Pancreas (tissue), 10 donors: ENCODE measurements at regions not wholly inside any gene's neighbourhood (a gene's known extent, or its start where the extent isn't known, plus 50 kb on each side); places are given as distances from the start of the nearest gene placed in this dataset.
"Not testable (repeated sequence)": the region's sequence is repeated elsewhere in the genome, so short reads cannot be mapped to it uniquely, and the experiment has no call there.

Experiments
- ATAC-seq, 4 donors: fragments of 200-7000 bp; cut with Tn5 transposase; one replicate each; pipeline versions ENCODE4 v1.8.0 to v1.9.1; 2020; ENCODE audit warnings: mild to moderate bottlenecking in 4 of 4, moderate library complexity in 4 of 4
- DNase-seq, 6 donors: peaks; one replicate each; pipeline ENCODE4 v3.0.0-alpha.2; 2020
- FAIRE-seq: peaks from 2 replicates; lab custom pipeline; 2012; peaks lifted over from hg19 to GRCh38; lab: Jason Lieb, UNC
- H3K27ac ChIP-seq, 4 donors: fragments of 200-600 bp; sonication (generic); 1 replicate in 3 of 4; 2 replicates in 1 of 4; pipeline versions ENCODE4 v1.5.0 to v1.8.0; 2020
- H3K27me3 ChIP-seq, 4 donors: fragments of 200-600 bp; one replicate each; pipeline ENCODE4 v1.8.0; 2021
- H3K36me3 ChIP-seq, 3 donors: fragments of 200-600 bp; sonication (generic) in 1 of 3; one replicate each; pipeline versions ENCODE4 v1.5.0 to v1.8.0; 2020 to 2021
- H3K4me1 ChIP-seq, 3 donors: fragments of 200-600 bp; one replicate each; pipeline ENCODE4 v1.8.0; 2021
- H3K4me3 ChIP-seq, 4 donors: fragments of 200-600 bp; sonication (generic) in 2 of 4; one replicate each; pipeline versions ENCODE4 v1.5.0 to v1.8.0; 2020 to 2021
- H3K9me3 ChIP-seq, 4 donors: fragments of 200-600 bp; one replicate each; pipeline ENCODE4 v1.8.0; 2021
- WGBS, 2 donors: extraction: QIAGEN DNeasy Blood & Tissue Kit; methylation state at CpG; one replicate each; pipeline ENCODE4 v1.1.7; 2013; 5-methylcytosine and 5-hydroxymethylcytosine counted together
- intact Hi-C, 3 donors: fragments of 100-400 bp; cut with DNase I; formaldehyde crosslinking; loops; one replicate each; pipeline versions ENCODE4 v1.11.1 to v1.14.2; 2022
- donor health status: healthy with polysubstance abuse.
- donor health status: DM: no; HTN: no; CAD: no; lungs with moderate emphysema.
- donor health status: DM: no; HTN: no; CAD: no.
- donor health status: control.
- donor health status: control.
- donor health status: Bipolar disorder and iron deficiency.
- donor health status: DM: yes; HTN: yes; CAD: no.
- donor health status: DM: no; HTN: no; CAD: no.
- donor health status: DM: no; HTN: no; CAD: no.
- donor health status: DM: yes; HTN: yes; CAD: no.

DNA sequence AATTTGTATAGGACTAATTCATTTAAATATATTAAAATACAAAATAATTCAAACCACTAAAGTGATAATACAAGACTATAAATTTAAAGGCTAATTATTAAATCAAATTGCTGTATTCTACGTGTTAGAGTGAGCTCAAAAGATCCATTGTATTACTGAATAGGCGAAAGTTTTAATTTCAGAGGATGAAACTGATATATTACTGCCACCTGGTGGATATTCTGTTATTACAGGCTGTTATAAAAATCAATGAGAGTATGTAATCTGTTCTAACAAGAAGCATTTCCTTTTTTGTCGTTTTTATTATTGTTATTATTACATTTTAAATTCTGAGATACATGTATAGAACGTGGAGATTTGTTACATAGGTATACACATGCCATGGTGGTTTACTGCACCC is 1239.6 kb upstream of the USP9Y start:
- ATAC-seq, H3K9me3 ChIP-seq, H3K27me3 ChIP-seq, H3K4me1 ChIP-seq, DNase-seq, H3K4me3 ChIP-seq, intact Hi-C loops, H3K36me3 ChIP-seq, H3K27ac ChIP-seq: not testable (repeated sequence)
- peak; percentile 99 for FAIRE-seq
- 2% methylated on average over 4 of the region's 4 CpGs; no CpG with 5 or more reads in 1 of the 2 donors for WGBS, 2 donors

DNA sequence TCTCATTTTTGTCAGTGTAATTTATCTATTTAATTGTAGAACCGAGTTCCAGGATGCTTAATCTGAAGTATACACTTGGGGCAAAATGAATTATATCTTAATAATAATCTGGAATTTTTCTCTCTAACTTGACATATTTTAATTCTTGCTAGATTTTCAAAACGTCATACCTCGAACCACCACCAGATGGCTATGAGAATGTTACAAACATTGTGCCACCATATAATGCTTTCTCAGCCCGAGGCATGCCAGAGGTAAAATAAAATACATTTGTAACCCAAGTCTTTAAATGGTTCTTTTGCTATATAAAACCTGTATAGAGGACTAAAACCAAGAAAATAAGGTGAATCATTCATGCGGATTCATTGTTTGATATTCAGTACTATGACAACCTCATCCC is 1234.3 kb upstream of the USP9Y start:
- 5% methylated on average over 5 of the region's 5 CpGs; no CpG with 5 or more reads in 1 of the 2 donors for WGBS, 2 donors
- DNase-seq, H3K36me3 ChIP-seq, H3K4me3 ChIP-seq, H3K27ac ChIP-seq, H3K27me3 ChIP-seq, H3K4me1 ChIP-seq, H3K9me3 ChIP-seq, intact Hi-C loops, ATAC-seq: not testable (repeated sequence)
- peak; percentile 96 for FAIRE-seq
